ENCODE measurements at regions not wholly inside any gene's neighbourhood (a gene's known extent, or its start where the extent isn't known, plus 50 kb on each side); places are given as distances from the start of the nearest gene placed in this dataset.

- Histone ChIP-seq H3K9me3 (ENCODE audit: low read length) (no peaks in the 10 kb centered on the region), H3K9me2 (ENCODE audit: insufficient read depth, low read length) (no peaks in the 10 kb centered on the region), H3K79me2 (ENCODE audit: insufficient read depth, low read depth, low read length) (no peaks in the 10 kb centered on the region), H3K4me3 (ENCODE audit: low read depth, low read length, poor library complexity, severe bottlenecking) (no peak overlapping the region), H3K27ac (ENCODE audit: low read depth, low read length, poor library complexity, severe bottlenecking) (no peak overlapping the region), H4K20me1 (ENCODE audit: insufficient read depth, low read length) (no peaks in the 10 kb centered on the region), H3K4me2 (ENCODE audit: low read length) (no peak overlapping the region), H3K4me1 (ENCODE audit: insufficient read depth, low read length, poor library complexity, severe bottlenecking) (no peaks in the 10 kb centered on the region), H3K36me3 (ENCODE audit: insufficient read depth, low read length) (no peaks in the 10 kb centered on the region), H2AFZ (ENCODE audit: low read length) (no peak overlapping the region)
- POLR2A ChIA-PET: interaction anchor here (0.7 kb wide), 1 partner anchor 383 kb away, joined by 4 read pairs; no protein-coding TSS in a partner anchor
- no peak for DNase-seq (ENCODE audit: low spot score)
- BruUV-seq (replicated peaks): no TSS peak
- TF ChIP-seq EZH2phosphoT487 (IDR thresholded peaks at IDR 0.05; ENCODE audit: borderline replicate concordance, low read depth, low read length) (no peak), CTCF (conservative IDR thresholded peaks at IDR 0.05; ENCODE audit: low read length) (no peak)
- CTCF ChIA-PET (ENCODE audit: unreplicated experiment): no interaction called here
- intact Hi-C loops (cut with micrococcal nuclease; ENCODE audit: unreplicated experiment): no loop called here
These were observed 55.6 kb upstream of the MRGPRX1 start for GRCh38 chr11:18994860-18995259.

Measured in OCI-LY7 (cell line).